Epidermal melanocyte (primary cell): ENCODE measurements at regions not wholly inside any gene's neighbourhood (a gene's known extent, or its start where the extent isn't known, plus 50 kb on each side); places are given as distances from the start of the nearest gene placed in this dataset.
"Not testable (repeated sequence)": the region's sequence is repeated elsewhere in the genome, so short reads cannot be mapped to it uniquely, and the experiment has no call there.

Experiments used
- DNase-seq: peaks from one replicate; pipeline ENCODE4 v3.0.0; 2011; ENCODE audit warnings: low spot score; ENCODE audit not compliant: insufficient read length

DNA sequence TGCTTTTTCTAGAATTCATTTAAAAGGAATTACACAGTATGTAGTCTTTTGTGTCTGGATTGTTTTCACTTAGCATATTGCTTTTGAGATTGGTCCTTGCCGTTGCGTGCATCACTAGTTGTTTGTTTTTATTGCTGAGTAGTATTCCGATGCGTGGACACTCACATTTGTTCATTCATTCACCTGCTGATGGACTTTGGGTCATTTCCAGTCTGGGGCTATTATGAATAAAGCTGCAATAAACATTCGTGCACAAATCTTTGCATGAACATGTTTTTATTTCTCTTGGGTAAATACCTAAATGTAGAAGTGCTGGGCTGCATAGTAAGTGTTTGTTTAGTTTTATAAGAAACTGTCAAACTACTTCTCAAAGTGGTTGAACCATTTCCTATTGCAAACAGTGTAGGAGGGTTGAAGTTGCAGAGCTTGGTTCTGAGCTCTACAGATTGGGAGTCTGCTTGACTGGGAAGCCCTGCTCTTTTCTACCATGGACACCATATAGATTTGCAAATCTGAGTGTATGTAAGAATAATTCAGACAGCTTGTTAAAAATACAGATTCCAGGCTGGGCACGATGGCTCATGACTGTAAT is 404.7 kb upstream of the PROX1 start:
- DNase-seq, result no peak

DNA sequence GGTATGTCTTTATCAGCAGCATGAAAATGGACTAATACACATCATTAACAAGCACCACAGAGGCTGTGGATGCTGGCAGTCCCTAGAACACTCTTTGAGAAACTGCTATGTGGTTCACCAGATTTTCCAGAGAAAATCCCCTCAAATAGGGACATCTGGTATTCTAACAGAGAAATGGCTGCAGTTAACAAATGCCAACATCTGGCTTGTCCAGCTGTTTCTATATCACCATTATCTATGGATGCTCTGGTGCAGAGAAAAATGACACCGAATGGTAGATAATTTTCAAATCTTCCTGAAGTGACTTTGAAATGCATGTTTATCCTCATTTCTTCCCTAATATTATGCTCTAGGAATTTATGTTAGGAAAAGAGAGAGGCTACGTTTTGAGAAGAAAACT is 403.5 kb upstream of the PROX1 start:
- DNase-seq, result no peak

DNA sequence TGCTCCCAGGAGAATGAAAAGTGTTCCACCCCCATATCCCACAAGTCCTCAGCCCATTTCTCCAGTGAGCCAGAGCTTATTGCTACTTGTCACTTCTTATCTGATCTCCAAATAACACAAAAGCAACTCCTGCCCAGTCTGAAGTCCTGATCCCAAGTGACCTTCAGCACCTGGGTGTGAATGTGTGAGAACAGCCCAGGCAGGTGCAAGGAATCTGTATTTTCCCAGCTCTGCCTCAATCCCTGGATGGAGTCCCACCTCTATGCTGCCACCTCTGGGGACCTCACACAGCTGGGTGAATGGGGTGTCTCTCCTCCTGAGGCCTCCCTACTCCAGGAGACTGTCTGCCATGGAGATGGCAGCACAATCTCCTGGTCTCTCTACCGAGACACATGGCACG is 402.4 kb upstream of the PROX1 start:
- DNase-seq, result no peak

DNA sequence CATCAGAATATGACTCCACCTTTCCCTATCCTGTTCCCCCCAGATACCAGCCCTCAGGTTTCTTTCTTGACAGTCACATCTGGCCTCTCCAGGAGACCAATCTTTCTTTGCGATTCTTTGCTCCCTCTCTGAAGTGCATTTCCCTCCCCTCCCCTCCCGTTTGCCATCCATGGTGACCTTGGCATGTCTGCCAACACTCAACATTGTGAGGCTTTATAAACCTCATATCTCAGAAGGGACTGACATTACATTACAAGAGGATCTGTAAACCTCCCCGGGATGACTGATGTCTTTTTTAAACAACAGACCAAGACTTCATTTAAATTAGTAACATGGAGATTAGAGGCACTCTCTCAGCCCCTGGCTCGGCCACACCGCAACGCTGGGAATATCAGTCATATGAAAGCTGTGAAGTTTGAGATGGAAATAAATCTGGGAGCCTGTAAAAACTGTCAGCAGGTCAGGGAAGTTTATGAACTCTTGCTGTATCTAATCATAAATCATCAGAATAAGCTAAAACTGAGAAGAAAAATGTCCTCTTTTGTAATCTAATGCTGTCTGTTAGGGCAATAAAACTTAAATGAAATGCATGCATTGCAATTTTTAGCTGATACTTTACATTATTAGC is 401.7 kb upstream of the PROX1 start:
- DNase-seq, result no peak

DNA sequence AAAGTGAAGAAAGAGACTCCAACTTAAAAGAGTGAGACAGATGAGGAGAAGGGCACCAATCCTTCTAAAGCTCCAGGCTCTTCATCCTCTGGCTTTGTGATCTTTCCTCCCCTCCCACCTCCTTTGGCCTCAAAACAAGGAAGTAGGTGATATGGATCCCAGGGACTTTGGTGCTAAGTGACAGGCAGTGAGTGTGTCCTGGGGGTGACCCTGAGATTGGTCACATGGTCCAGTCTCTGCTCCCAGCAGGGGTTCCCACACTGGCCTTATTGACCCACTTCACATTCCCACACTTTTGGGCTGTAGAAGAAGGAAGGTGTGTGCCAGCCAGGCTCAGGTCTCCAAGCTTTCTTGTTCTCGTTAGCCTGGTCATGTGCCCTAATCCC is 401.2 kb upstream of the PROX1 start:
- no peak for DNase-seq

DNA sequence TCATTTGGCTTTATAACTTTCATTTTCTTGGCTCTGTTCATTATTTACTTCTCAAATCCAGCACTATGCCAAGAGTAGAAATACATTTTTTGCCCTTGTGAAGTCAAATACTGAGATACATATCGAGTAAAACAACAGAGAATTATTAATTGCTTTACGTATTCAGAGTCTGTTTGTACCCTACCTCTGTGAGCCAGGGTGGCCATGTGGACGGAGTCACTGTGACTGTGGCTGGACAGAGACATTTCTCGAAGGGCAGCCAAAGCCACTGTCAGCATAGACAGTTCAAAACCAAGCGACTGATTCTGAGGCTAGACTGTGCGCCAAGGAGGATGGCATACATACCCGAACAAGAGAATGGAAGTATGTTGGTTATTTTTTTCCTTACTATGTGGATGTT is 391.0 kb upstream of the PROX1 start:
- DNase-seq, result no peak

DNA sequence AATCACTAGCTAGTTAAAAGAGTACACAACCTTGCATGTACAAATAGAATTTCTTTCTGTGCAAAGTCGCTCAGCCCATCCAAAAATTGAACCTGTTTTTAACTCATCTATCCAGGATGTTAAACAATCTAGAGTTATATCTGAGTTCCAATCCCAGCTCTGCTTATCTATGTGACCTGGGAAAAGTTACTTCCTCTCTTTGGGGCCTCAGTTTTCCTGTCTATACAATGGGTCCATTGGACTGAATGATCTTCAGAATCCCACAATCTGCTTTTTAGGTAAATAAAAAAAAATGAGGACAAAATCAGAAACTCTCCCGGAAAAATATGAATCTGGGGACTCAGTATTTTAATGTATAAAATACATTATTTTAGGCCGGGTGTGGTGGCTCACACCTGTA is 389.5 kb upstream of the PROX1 start:
- DNase-seq, result no peak

DNA sequence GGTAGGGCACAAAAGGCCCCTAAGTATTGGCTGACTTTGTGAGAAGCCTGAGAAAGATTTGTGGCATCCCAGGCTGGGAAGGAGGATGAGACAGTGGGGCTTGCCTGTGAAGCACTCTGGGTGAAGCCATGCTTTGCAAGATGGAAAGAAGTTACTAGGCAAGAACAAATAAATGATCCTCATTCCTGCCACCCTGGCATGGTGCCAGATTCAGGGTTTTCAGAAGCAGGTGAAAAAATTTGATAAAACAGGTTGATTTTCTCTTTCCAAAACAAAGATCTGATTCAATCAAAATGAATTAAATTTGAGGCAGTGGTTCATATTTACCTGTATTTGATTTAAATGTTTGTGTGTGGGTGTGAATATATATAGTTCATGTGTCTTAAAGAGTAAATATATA is 386.9 kb upstream of the PROX1 start:
- DNase-seq, result no peak

DNA sequence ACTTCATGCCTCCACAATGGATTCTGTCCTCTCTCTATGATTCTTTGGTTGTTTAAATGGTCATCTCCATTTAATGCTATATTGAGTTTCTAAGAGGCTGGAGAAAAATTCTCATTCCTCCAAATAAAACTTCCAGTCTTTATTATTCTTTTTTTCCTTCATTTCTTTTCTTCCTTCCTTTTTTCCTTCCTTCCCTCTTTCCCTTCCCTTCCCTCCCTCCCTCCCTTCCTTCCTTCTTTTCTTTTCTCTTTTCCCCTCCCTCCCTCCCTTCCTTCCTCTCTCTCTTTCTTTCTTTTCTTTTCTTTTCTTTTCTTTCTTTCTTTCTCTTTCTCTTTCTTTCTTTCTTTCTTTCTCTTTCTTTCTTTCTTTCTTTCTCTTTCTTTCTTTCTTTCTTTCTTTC is 386.1 kb upstream of the PROX1 start:
- not testable (repeated sequence) for DNase-seq

DNA sequence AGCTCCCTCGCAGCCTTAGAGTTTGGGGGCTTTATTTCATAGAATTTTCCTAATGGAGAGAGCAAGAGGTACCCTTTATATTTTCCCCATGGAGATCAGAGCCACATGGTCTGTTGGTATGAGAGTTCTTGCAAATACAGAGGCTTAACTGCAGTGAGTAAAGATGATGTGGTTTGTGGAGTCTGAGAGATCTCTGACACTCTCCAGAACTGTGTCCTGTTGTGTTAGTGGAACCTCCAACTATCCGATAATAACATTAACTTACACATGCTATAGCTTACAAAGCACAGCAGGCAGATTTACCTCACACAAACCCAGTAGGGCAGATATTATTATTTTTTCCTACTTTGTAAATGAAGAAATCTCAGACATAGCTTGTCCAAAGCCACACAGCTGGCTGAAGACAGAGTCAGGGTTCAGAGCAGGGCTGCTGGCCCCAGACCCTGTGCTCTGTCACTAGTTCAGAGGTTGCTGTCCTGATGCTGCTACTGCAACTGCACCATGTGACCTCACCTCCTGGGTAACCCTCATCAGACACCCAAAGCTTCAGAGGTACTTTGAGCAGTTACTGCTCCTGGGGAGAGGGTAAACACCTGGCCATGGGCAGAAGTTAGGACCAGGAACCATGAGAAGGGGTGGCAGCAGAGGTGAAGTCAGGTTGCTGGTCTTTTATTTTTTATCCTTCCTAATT is 384.8 kb upstream of the PROX1 start:
- no peak for DNase-seq

DNA sequence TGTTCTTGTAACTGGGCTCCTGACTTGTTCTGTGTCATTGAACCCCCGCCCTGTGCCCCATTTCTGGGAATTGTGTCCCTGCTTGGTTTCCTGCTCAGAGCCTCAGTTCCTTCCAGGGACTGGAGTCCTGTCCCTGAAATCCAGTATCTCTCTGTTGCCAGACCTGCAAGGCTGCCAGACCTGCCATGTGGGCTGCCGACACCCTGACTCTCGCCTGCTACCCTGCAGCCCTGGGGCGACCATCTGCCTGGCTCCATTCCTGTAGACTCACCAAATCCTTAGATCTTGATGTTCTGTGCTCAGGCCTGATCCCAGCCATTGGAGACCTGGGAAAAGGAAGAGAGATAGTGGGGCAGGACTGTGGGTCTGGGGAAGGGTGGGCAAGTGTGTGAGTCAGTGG is 383.3 kb upstream of the PROX1 start:
- no peak for DNase-seq

DNA sequence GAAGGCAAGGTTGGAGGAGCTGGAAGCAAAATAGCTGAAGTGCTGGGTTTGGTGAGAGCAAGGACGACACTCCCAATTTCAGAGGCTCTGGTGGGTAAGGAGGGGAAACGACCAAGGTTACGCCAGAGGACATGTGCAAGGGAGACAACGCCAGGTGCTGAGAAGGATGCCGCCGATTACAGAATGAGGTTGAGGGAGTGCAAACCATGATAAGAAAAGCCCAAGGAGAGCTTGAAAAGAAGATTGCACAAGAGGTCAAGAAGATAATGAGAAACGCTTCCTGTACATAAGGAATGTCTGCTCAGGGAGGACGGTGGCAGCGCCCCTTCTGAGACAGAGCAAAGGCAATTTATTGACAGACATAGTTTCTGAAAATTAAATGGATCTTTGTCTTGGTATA is 382.0 kb upstream of the PROX1 start:
- no peak for DNase-seq

DNA sequence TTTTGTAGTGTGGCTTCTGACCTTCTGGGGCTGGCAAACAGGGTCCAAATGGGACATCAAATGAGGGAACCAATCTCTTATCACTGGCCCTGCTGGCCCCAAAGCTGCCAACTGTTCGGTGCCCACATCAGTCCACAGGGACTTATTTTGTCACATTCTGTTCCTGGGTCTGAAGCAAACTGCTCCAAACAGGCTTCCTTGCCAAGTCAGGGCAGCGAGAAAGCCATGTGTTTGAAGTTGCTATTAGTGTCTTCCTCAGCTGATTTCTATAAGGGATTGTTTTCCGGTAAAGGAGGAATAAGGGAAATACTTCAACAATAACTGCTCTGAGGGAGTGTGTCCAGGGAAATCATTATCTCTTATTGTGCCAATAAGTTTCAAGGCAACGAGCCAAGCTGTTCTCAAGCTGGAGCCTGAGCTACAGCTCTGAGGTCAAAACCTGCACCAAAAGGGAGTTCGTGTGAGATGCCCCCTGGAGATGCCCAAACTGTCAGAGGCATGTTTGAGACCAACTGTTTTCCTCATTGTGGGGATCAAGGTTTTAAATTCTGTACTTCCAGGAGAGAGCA is 381.4 kb upstream of the PROX1 start:
- no peak for DNase-seq

DNA sequence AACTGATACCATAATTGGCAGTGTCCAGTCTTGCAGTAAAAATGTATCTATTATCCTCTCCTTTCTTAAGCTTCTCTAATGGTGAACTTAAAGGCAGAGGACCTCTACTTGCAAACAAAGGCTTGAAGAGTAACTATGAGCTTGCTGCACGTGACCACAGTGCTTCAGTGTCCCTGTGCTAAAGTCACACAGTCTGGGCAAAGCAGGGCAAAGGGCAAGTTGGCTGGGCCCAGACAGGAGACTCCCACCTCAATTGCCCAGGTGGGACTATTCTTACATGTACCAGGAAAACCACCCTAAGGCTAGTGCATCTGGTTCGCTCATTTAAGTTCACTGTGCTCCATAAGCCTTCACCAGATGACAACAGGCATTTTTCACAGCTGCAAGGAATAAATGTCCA is 374.2 kb upstream of the PROX1 start:
- DNase-seq, result no peak

DNA sequence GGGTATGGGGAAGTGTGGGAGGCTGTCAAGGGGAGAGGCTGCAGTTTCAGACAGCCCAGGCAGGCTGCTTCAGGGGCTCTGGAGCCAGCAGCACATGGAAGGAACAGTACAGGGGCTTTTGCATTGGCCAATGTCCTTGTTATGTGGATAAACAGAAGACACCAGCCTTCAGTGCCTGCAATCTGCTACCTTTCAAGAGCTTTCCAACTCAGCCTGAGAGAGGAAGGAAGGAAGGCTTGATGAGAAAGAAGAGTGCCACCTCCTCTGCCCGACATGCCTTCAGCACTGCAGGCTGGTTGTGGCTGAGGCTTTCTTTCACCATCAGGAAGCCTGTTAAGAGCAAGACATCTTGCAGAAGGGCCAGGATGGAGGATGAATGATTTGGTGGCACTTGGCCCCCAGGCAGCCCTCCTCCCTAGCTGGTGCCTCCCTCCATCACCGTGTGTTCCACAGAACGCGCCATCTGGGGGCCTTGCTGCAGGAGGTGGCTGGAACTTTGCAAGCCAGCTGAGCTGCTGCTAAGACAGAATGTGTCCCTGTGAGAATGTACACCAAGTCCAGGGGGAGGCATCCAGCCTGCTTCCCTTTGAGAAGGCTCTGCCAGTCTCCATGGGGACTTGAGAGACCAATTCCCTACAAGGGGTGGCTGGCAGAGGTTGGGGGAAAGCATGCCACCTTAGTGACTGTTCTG is 372.4 kb upstream of the PROX1 start:
- DNase-seq, result no peak

DNA sequence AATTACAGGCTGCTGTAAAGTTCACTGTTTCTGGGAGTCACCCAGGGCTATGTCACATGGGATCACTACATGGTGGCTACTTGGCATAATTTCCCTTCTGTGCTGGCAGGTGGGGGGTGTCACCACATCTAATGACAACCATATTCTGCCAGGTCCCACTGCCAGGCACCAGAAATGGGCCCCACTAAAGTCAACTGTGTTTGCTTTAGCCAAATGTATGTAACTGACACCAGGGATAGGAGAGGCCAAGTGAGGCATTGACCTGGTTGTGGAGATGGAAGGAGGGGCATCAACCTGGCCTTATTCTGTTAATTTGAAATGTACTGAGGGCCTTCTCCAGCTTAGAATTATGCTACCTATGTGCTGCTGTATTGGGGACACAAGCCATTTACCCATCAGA is 370.6 kb upstream of the PROX1 start:
- no peak for DNase-seq

DNA sequence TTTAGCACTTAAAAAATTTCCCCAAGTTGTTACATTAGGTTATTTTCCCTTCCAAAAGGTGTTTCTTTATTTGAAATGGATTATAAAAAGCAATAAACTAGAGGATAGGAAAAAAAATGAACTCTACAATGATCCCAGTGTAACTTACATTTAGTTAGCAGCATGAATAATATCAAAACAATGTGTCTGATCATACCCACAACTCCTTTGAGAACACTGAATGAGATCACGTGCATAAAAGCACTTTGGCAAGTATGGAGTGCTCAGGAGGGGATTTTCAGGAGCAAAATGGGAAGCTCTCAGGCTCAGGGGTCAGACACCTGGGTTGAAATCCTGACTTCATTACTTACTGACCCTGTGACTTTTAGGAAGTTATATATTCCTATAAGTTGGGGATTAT is 369.7 kb upstream of the PROX1 start:
- DNase-seq, result no peak

DNA sequence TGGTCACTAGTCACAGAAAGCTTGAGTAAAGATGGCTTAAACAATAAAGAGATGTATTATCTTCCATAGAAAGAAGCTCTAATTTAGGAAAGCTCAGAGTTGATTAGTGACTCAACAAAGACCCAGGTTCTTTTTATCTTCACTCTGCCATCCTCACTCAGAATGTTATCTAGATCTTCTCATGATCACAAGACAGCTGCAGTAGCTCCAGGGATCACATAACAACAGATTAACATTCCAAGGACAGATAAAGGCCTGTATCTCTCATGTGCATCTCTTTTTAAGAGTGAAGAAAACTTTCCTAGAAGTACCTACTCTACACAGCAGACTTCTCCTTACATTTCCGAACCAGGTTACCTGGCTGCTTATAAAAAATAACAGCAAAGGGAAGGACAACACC is 368.7 kb upstream of the PROX1 start:
- no peak for DNase-seq

DNA sequence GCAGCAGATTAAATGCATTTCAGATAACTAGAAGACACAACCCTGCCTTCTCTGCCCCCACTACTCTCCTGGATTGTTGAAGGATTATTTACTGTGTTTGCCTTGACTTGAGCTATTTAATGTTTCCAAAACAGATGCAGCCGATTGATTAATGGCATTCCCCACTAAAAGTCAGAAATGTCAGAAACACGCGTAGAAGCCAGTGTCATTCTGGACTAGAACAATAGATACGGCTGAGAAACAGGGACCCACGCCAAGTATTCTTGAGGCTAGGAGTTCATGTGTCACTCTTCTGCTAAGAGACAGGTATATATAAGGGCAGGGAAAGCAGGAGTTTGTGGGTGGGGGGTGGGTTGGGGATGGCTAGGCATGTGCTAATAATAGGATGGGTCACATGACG is 366.7 kb upstream of the PROX1 start:
- DNase-seq, result no peak

DNA sequence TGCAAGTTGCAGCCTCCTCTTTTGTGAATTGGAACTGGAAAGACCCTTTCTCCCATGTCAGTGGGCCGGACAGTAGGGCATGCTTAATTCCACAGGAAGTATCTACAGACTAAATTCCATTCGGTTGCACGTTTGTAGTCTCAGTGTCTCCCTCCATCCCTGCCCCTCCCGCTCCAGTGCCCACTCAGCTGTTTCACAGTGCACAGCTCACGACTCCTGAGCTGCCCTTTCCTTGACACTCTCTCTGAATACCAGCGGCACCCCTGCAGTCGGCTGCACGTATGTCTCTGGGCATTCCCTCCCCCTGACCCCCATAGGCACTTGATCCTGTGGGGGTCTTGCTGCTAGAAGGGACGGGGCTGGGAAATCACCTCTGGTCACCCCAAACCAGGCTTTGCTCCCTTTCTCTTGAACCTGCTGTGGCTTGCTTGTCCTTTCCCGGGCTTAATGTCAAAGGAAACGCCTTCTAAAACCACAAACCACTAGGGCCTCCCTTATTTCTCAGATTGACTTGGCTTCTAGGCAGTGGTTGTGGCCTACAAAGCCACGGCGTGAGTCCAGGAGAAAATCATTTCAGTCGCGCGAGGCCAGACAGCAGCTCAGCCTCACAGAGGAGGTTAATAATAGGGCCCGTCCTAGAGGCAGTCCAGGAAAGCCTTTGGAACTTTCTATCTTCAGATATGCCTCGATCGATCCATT is 365.3 kb upstream of the PROX1 start:
- DNase-seq, result no peak

DNA sequence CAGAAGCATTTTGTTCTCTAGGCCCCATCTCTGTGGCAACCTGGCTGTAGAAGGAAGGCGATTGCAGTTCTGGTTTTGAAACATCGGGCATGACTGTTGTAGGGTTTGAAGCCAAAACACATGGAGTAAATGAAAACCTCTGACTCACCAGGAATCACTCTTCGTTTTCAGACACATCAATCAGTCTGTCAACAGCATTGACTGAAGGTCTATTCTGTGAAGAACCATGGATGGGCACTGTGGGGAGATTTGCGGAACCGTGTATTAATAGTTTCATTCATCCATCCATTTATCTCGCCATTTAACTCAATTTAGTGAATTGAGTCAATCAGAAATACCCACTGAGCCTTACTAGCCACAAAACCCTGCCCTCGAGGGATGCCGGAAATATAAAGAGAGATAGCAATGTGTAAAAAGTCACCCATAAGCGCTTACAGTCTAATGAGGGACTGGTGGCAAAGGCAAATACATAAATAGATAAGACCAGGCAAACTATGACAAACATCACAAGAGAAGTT is 364.6 kb upstream of the PROX1 start:
- no peak for DNase-seq
